ENCODE measurements at regions not wholly inside any gene's neighbourhood (a gene's known extent, or its start where the extent isn't known, plus 50 kb on each side); places are given as distances from the start of the nearest gene placed in this dataset.

DNA sequence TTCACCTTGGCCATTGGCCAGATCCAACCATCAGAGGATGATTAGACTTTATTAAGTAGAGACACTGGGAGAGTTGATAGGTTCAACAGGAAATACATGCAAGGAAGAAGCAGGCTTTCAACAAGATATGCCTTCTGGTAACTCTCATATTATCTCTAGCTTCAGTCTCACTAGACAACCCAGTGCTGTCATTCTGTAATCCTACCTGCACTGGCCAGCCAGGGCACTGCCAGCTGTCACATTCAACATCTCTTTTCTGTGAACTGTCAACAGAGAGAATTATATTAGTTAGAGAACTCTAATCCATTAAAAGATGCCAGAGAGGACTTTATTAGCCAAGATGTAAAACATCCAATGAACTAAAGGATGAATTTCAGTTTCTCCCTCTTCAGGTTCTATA is 337.9 kb upstream of the JAG1 start:
- POLR2A ChIA-PET = no interaction called here
- no peak overlapping the region for H3K27ac ChIP-seq (ENCODE audit: extremely low read length, insufficient read depth, low read length)
- H3K79me2 ChIP-seq (ENCODE audit: insufficient read depth, low read length) = no peaks in the 10 kb centered on the region
- in situ Hi-C loops (cut with HindIII; ENCODE audit: extremely low pct_ligation_motif_present, low pct_unique_long_range_greater_than_20kb) (no loop called here), intact Hi-C loops (cut with micrococcal nuclease; ENCODE audit: unreplicated experiment) (no loop called here)
- H3K4me2 ChIP-seq (ENCODE audit: low read depth, low read length) = no peak overlapping the region
- no peaks in the 10 kb centered on the region for H3K36me3 ChIP-seq (replicated peaks in 1 of 2; ENCODE audit: control insufficient read depth in 1 of 2, insufficient read depth in 2 of 2, low read length in 2 of 2)
- no peaks in the 10 kb centered on the region for H4K20me1 ChIP-seq (ENCODE audit: insufficient read depth, low read length)
- no TSS peak for BruUV-seq (replicated peaks)
- no peak for FAIRE-seq
- H2AFZ ChIP-seq (ENCODE audit: low read length) = no peak overlapping the region
- no peaks in the 10 kb centered on the region for H3K9me3 ChIP-seq (ENCODE audit: low read length)
- no peaks in the 10 kb centered on the region for H3K27me3 ChIP-seq (ENCODE audit: control insufficient read depth in 1 of 2, insufficient read depth in 2 of 2, low read length in 2 of 2)
- ATAC-seq = no peak
- no peak overlapping the region for H3K9ac ChIP-seq (ENCODE audit: insufficient read depth, low read depth, low read length)
- H3K4me1 ChIP-seq (ENCODE audit: insufficient read depth, low read length) = no peaks in the 10 kb centered on the region
- DNase-seq (ENCODE audit: low spot score) = no peak
- no peak overlapping the region for H3K4me3 ChIP-seq (replicated peaks in 1 of 3; ENCODE audit: insufficient read depth in 1 of 3, low read depth in 2 of 3, low read length in 3 of 3)
- CTCF ChIA-PET (ENCODE audit: low intra/inter-chr PET ratio, low total read pairs) = no interaction called here
- no peak for TF ChIP-seq MEIS2 (CRISPR knock-in tag; IDR thresholded peaks at IDR 0.05)
- TF ChIP-seq, protein P1, sequence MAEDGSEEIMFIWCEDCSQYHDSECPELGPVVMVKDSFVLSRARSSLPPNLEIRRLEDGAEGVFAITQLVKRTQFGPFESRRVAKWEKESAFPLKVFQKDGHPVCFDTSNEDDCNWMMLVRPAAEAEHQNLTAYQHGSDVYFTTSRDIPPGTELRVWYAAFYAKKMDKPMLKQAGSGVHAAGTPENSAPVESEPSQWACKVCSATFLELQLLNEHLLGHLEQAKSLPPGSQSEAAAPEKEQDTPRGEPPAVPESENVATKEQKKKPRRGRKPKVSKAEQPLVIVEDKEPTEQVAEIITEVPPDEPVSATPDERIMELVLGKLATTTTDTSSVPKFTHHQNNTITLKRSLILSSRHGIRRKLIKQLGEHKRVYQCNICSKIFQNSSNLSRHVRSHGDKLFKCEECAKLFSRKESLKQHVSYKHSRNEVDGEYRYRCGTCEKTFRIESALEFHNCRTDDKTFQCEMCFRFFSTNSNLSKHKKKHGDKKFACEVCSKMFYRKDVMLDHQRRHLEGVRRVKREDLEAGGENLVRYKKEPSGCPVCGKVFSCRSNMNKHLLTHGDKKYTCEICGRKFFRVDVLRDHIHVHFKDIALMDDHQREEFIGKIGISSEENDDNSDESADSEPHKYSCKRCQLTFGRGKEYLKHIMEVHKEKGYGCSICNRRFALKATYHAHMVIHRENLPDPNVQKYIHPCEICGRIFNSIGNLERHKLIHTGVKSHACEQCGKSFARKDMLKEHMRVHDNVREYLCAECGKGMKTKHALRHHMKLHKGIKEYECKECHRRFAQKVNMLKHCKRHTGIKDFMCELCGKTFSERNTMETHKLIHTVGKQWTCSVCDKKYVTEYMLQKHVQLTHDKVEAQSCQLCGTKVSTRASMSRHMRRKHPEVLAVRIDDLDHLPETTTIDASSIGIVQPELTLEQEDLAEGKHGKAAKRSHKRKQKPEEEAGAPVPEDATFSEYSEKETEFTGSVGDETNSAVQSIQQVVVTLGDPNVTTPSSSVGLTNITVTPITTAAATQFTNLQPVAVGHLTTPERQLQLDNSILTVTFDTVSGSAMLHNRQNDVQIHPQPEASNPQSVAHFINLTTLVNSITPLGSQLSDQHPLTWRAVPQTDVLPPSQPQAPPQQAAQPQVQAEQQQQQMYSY (CRISPR knock-in tag; IDR thresholded peaks at IDR 0.05) = no peak
- TF ChIP-seq ZNF496 (CRISPR knock-in tag; IDR thresholded peaks at IDR 0.05; ENCODE audit: insufficient replicate concordance) = no peak
- TF ChIP-seq, protein P2, sequence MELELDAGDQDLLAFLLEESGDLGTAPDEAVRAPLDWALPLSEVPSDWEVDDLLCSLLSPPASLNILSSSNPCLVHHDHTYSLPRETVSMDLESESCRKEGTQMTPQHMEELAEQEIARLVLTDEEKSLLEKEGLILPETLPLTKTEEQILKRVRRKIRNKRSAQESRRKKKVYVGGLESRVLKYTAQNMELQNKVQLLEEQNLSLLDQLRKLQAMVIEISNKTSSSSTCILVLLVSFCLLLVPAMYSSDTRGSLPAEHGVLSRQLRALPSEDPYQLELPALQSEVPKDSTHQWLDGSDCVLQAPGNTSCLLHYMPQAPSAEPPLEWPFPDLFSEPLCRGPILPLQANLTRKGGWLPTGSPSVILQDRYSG (CRISPR knock-in tag; IDR thresholded peaks at IDR 0.05) = no peak
- TF ChIP-seq GTF3A (CRISPR knock-in tag; conservative IDR thresholded peaks at IDR 0.05) = no peak
- no peak for TF ChIP-seq ZNF260 (CRISPR knock-in tag; IDR thresholded peaks at IDR 0.05; ENCODE audit: borderline replicate concordance, low read depth)
- TF ChIP-seq STAG1 (CRISPR knock-in tag; IDR thresholded peaks at IDR 0.05) = no peak
- TF ChIP-seq CAMTA2 (CRISPR knock-in tag; IDR thresholded peaks at IDR 0.05; ENCODE audit: borderline replicate concordance) = no peak
- TF ChIP-seq, protein P3, sequence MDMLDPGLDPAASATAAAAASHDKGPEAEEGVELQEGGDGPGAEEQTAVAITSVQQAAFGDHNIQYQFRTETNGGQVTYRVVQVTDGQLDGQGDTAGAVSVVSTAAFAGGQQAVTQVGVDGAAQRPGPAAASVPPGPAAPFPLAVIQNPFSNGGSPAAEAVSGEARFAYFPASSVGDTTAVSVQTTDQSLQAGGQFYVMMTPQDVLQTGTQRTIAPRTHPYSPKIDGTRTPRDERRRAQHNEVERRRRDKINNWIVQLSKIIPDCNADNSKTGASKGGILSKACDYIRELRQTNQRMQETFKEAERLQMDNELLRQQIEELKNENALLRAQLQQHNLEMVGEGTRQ (IDR thresholded peaks at IDR 0.05; ENCODE audit: low read depth, low read length) = no peak
- TF ChIP-seq, protein P3 (CRISPR knock-in tag; IDR thresholded peaks at IDR 0.05; ENCODE audit: borderline replicate concordance) = no peak
- TF ChIP-seq KLF9 (CRISPR knock-in tag; IDR thresholded peaks at IDR 0.05; ENCODE audit: low read depth) = no peak
- TF ChIP-seq, protein P4, sequence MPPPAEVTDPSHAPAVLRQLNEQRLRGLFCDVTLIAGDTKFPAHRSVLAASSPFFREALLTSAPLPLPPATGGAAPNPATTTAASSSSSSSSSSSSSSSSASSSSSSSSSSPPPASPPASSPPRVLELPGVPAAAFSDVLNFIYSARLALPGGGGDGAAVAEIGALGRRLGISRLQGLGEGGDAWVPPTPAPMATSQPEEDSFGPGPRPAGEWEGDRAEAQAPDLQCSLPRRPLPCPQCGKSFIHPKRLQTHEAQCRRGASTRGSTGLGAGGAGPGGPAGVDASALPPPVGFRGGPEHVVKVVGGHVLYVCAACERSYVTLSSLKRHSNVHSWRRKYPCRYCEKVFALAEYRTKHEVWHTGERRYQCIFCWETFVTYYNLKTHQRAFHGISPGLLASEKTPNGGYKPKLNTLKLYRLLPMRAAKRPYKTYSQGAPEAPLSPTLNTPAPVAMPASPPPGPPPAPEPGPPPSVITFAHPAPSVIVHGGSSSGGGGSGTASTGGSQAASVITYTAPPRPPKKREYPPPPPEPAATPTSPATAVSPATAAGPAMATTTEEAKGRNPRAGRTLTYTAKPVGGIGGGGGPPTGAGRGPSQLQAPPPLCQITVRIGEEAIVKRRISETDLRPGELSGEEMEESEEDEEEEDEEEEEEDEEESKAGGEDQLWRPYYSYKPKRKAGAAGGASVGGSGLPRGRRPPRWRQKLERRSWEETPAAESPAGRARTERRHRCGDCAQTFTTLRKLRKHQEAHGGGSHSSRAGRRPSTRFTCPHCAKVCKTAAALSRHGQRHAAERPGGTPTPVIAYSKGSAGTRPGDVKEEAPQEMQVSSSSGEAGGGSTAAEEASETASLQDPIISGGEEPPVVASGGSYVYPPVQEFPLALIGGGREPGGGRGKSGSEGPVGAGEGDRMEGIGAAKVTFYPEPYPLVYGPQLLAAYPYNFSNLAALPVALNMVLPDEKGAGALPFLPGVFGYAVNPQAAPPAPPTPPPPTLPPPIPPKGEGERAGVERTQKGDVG (CRISPR knock-in tag; IDR thresholded peaks at IDR 0.05; ENCODE audit: borderline replicate concordance) = no peak
- TF ChIP-seq FLYWCH1 (CRISPR knock-in tag; IDR thresholded peaks at IDR 0.05) = no peak
- TF ChIP-seq, protein P5, sequence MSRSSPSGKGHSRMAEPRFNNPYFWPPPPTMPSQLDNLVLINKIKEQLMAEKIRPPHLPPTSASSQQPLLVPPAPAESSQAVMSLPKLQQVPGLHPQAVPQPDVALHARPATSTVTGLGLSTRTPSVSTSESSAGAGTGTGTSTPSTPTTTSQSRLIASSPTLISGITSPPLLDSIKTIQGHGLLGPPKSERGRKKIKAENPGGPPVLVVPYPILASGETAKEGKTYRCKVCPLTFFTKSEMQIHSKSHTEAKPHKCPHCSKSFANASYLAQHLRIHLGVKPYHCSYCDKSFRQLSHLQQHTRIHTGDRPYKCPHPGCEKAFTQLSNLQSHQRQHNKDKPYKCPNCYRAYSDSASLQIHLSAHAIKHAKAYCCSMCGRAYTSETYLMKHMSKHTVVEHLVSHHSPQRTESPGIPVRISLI (CRISPR knock-in tag; IDR thresholded peaks at IDR 0.05; ENCODE audit: borderline replicate concordance) = no peak
- no peak for TF ChIP-seq ZNF446 (CRISPR knock-in tag; IDR thresholded peaks at IDR 0.05)
